ENCODE measurements at regions not wholly inside any gene's neighbourhood (a gene's known extent, or its start where the extent isn't known, plus 50 kb on each side); places are given as distances from the start of the nearest gene placed in this dataset.

GRCh38 chr14:37665951-37666350 lies 70.5 kb downstream of the TTC6 start:
- no peak for TF ChIP-seq POLR2A (IDR thresholded peaks at IDR 0.05)
- no peak for TF ChIP-seq CTCF (IDR thresholded peaks at IDR 0.05)

All from uterus (tissue), 2 donors.